Hepatocyte (in vitro differentiated cells): ENCODE measurements at regions not wholly inside any gene's neighbourhood (a gene's known extent, or its start where the extent isn't known, plus 50 kb on each side); places are given as distances from the start of the nearest gene placed in this dataset.

ENCODE experiments used
- CTCF ChIP-seq: fragments of 200-600 bp; sonication (generic); IDR thresholded peaks from 2 replicates; pipeline ENCODE4 v1.5.1; 2016; ENCODE audit warnings: antibody characterized with exemption, mild to moderate bottlenecking; ENCODE audit not compliant: poor library complexity
- EZH2 ChIP-seq: fragments of 200-600 bp; sonication (generic); IDR thresholded peaks from 2 replicates; pipeline ENCODE4 v1.6.1; 2016; ENCODE audit warnings: antibody characterized with exemption, mild to moderate bottlenecking, borderline replicate concordance

GRCh38 chr12:126668961-126669360 lies 1598.0 kb upstream of the TMEM132C start:
- TF ChIP-seq CTCF (no peak), EZH2 (no peak)
